ENCODE measurements at regions not wholly inside any gene's neighbourhood (a gene's known extent, or its start where the extent isn't known, plus 50 kb on each side); places are given as distances from the start of the nearest gene placed in this dataset.

DNA sequence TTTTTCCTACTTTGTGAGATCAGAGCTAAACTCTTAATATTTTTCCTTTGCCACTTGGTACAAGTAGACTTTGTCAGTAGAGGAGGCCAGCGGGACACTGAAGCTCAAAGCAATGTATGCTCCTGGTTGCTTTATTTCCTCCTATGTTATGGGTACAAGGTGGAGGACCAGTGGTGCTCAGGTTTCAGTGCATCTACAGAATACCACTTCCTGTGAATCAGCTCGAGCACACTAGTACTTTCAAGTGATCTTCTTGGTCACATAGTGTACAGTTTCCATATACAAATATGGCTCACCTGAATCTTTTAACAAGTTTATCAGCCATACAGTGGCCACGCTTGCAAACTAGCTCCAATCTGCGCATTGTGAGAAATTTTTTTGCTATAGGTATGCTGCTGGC, 1674.8 kb upstream of the TMEFF2 start:
- Histone ChIP-seq H3K79me2 (ENCODE audit: insufficient read depth, low read length) (no peaks in the 10 kb centered on the region), H3K4me1 (ENCODE audit: control insufficient read depth in 1 of 2, insufficient read depth in 2 of 2, low read length in 2 of 2) (no peaks in the 10 kb centered on the region; a peak in 1 of 4 replicates), H3K4me3 (replicated peaks in 1 of 2; ENCODE audit: low read depth in 1 of 2, low read length in 2 of 2) (no peak overlapping the region), H3K4me2 (ENCODE audit: low read length) (no peak overlapping the region), H4K20me1 (ENCODE audit: insufficient read depth) (no peaks in the 10 kb centered on the region), H2AFZ (ENCODE audit: low read depth, low read length, poor library complexity, severe bottlenecking) (no peak overlapping the region), H3K36me3 (ENCODE audit: control insufficient read depth in 1 of 2, insufficient read depth in 2 of 2, low read length in 2 of 2) (no peaks in the 10 kb centered on the region), H3K27me3 (ENCODE audit: insufficient read depth, low read length) (no peaks in the 10 kb centered on the region), H3K9ac (ENCODE audit: low read length) (no peak overlapping the region), H3K27ac (ENCODE audit: low read depth, low read length) (no peak overlapping the region), H3K9me2 (ENCODE audit: insufficient read depth) (no peaks in the 10 kb centered on the region), H3K9me3 (ENCODE audit: control insufficient read depth in 1 of 2, insufficient read depth in 1 of 2, low read depth in 1 of 2, low read length in 2 of 2) (no peaks in the 10 kb centered on the region)
- ChIA-PET CTCF (no interaction called here), RAD21 (ENCODE audit: low non-redundant PET in 1 of 2, low total read pairs in 2 of 2, uncharacterized antibody in 2 of 2, unreplicated experiment in 2 of 2) (no interaction called here), POLR2A (no interaction called here)
- TF ChIP-seq, protein P1, sequence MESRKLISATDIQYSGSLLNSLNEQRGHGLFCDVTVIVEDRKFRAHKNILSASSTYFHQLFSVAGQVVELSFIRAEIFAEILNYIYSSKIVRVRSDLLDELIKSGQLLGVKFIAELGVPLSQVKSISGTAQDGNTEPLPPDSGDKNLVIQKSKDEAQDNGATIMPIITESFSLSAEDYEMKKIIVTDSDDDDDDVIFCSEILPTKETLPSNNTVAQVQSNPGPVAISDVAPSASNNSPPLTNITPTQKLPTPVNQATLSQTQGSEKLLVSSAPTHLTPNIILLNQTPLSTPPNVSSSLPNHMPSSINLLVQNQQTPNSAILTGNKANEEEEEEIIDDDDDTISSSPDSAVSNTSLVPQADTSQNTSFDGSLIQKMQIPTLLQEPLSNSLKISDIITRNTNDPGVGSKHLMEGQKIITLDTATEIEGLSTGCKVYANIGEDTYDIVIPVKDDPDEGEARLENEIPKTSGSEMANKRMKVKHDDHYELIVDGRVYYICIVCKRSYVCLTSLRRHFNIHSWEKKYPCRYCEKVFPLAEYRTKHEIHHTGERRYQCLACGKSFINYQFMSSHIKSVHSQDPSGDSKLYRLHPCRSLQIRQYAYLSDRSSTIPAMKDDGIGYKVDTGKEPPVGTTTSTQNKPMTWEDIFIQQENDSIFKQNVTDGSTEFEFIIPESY (IDR thresholded peaks at IDR 0.05; ENCODE audit: extremely low read depth, insufficient replicate concordance, low read length), result no peak
- TF ChIP-seq SP1 (IDR thresholded peaks at IDR 0.05; ENCODE audit: low read depth), result no peak
- BruUV-seq (replicated peaks), result no TSS peak
- intact Hi-C loops (cut with micrococcal nuclease), result no loop called here
- no peak for DNase-seq (ENCODE audit: low read depth, low spot score)
- no peak for ATAC-seq

DNA sequence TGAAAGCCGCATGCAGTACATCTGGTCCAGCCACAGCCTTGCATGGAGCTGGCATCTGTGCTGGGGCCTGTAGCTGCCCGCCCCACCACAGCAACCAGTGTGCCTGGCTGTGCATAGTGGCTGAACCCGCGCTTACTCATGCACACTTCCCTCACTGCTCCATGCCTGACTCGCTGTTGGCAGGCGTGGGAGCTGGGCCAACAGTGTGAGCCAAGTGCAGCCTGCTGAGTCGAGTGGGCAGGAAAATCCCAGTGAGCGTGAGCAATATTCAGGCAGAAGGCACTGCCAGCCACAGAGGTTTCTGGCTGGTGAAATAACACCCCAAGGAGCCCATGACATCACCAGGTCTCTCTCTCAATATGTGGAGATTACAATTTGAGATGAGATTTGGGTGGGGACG, 1674.1 kb upstream of the TMEFF2 start:
- Histone ChIP-seq H3K27me3 (ENCODE audit: insufficient read depth, low read length) (no peaks in the 10 kb centered on the region), H3K9me3 (ENCODE audit: control insufficient read depth in 1 of 2, insufficient read depth in 1 of 2, low read depth in 1 of 2, low read length in 2 of 2) (no peaks in the 10 kb centered on the region), H3K9ac (ENCODE audit: low read length) (no peak overlapping the region), H3K36me3 (ENCODE audit: control insufficient read depth in 1 of 2, insufficient read depth in 2 of 2, low read length in 2 of 2) (no peaks in the 10 kb centered on the region), H4K20me1 (ENCODE audit: insufficient read depth) (no peaks in the 10 kb centered on the region), H3K27ac (ENCODE audit: low read depth, low read length) (no peak overlapping the region), H2AFZ (ENCODE audit: low read depth, low read length, poor library complexity, severe bottlenecking) (no peak overlapping the region), H3K79me2 (ENCODE audit: insufficient read depth, low read length) (no peaks in the 10 kb centered on the region), H3K4me2 (ENCODE audit: low read length) (no peak overlapping the region), H3K9me2 (ENCODE audit: insufficient read depth) (no peaks in the 10 kb centered on the region), H3K4me1 (ENCODE audit: control insufficient read depth in 1 of 2, insufficient read depth in 2 of 2, low read length in 2 of 2) (no peaks in the 10 kb centered on the region; a peak in 1 of 4 replicates), H3K4me3 (replicated peaks in 1 of 2; ENCODE audit: low read depth in 1 of 2, low read length in 2 of 2) (no peak overlapping the region)
- CTCF ChIA-PET, result no interaction called here
- RAD21 ChIA-PET (ENCODE audit: low non-redundant PET in 1 of 2, low total read pairs in 2 of 2, uncharacterized antibody in 2 of 2, unreplicated experiment in 2 of 2), result no interaction called here
- no peak for TF ChIP-seq EZH2phosphoT487 (IDR thresholded peaks at IDR 0.05; ENCODE audit: borderline replicate concordance)
- TF ChIP-seq POLR2A (IDR thresholded peaks at IDR 0.05; ENCODE audit: borderline replicate concordance, extremely low read depth, insufficient read depth, insufficient read length), result no peak
- no peak for DNase-seq (ENCODE audit: low read depth, low spot score)
- no peak for ATAC-seq
- POLR2A ChIA-PET, result no interaction called here
- no TSS peak for BruUV-seq (replicated peaks)
- intact Hi-C loops (cut with micrococcal nuclease), result no loop called here

Measured in HCT116 (cell line).